ENCODE measurements at regions not wholly inside any gene's neighbourhood (a gene's known extent, or its start where the extent isn't known, plus 50 kb on each side); places are given as distances from the start of the nearest gene placed in this dataset.
A peak's percentile ranks its signal among the peaks of the same experiment; 100 is the strongest.

DNA sequence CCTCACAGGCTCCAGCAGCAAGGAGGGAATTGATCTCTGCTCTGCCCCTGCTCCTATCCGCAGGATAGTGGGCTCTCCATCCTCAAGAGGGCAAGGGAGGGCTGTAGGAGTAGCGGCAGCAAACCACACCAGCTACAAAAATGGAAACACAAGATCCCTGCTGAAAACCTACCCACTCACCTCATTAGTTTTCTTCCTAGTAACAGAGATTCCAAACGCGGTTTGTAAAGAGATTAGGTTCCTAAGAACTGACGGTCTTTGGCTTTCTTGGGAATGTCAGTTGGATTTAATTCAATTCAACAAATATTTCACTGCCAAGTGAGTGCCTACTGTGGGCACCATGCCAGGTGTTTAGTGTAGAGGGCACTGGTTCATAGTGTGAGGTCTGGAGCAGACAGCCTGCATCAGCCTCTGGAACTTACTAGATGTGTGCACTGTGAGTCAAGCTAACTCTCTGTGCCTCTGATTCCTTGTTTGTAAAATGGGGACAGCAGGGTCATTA lies 84.7 kb downstream of the MRPL46 start:
- no peak for DNase-seq (ENCODE audit: low read depth in 2 of 2)

DNA sequence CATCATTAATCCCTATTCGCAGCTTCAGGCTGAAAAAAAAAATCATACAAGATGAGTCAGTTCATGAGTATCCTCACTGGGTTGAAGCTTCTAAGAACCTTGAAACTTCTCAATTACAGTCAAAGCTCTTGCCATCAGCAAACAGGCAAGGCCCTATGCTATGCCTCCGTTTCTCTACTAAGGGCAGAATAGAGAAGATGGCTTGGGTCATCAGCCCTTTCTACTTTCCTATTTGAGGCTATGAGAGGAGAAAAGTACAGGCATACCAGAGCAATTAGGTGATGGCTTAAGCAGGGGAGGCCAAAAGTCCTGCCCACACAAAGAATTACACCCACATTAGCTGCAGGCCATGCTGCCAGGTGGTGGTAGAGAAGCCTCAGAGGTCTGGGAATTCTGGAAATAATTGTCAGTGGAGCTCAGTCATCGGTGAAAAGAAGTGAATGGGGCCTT lies 89.0 kb downstream of the MRPL46 start:
- no peak for DNase-seq (ENCODE audit: low read depth in 2 of 2)

DNA sequence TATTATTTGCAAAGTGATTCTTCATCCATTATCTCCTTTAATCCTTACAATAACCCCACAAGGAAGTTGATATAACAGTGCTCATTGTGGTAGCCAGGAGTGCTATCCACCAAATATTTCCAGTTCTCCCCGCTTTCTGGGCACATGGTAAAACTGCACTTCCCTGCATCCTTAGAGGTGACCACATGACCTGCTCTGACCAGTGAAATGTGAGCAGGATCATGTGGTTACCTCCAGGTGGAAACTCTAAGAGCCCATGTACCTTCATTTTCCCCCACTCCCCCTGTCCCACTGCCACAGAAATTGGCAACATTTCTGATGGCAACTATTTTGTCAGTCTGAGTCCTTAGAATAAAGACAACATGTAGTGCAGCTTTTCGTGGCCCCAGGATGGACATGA lies 89.7 kb downstream of the MRPL46 start:
- no peak for DNase-seq (ENCODE audit: low read depth in 2 of 2)

DNA sequence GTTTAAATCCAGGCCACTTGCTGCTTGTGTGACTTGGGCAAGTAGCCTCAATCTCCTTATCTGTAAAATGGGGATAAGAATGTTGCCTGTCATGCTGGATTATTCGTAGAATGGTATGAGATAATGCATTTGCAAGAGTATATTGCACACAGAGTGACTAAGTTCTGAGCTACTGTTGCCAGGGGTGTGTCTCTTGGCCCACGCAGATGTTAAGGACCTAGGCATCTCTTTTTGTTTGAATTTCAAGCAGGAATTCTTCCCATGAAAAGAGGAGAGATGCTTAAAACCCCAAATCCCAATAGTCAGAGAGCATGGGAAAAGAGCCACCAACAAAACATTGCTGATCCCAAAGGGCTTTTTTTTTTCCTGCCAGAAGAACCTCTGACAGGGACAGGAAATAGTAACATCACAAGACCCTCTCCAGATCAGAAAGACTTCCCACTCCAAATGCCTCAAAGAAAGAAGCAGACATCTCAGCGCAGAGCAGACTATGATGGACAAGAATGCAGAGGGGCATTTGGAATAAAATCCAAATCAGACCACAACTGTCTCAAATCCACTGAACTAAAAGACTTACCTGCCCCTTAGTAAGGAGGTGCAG lies 90.5 kb downstream of the MRPL46 start:
- DNase-seq (ENCODE audit: low read depth in 2 of 2) = no peak

DNA sequence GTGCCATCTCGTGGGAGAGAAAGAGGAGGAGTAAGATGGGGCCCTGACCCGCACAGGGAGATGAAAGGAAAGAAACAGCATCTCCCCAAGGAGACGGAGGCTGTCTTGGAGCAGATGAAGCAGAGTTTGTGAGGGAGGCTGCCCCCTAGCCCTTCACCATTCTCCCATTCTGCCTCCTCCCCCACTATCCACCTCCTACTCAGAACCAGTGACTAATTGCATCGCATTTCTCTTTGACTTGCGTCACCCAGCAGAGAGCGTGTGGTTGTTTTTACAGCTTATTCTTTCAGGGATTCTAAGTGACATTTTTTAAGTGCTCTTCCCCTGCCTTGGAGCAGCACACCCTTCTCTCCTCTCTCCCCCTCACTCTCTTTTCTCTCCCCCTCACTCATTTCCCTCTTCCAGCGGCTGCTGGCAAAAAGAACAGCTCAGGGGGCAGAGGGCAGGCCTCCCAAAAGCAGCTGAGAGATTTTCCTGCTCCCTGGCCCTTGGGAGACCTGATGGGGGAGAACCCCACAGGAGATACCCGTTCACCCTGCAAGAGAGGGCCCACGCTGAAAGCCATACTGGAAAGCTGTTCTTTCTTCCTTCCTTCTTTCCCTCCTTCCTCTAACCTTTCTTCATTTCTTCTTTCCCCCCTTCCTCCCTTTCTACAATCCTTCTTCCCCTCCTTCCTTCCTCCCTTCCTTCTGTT lies 91.8 kb downstream of the MRPL46 start:
- DNase-seq (ENCODE audit: low read depth in 2 of 2) = no peak

DNA sequence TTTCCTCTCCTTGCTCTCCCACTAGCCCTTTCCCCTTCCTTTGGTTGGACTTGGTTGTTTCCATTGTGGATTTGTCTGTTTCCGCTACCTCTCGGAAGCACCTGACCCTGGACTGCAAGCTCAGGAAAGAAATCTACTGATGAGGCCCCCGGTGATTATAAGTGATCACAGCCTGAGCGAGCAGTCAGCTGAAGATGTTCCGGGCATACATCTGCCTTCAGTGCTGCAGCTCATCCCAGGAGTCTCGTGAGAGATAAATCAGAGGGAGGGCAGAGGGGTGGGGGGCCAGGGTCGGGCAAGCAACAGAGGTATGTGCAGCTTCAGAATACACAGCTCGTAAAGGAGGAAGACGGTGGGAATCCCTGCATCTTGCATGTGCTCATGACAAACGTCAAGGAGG lies 102.1 kb downstream of the MRPL46 start:
- DNase-seq (ENCODE audit: low read depth in 2 of 2) = no peak

DNA sequence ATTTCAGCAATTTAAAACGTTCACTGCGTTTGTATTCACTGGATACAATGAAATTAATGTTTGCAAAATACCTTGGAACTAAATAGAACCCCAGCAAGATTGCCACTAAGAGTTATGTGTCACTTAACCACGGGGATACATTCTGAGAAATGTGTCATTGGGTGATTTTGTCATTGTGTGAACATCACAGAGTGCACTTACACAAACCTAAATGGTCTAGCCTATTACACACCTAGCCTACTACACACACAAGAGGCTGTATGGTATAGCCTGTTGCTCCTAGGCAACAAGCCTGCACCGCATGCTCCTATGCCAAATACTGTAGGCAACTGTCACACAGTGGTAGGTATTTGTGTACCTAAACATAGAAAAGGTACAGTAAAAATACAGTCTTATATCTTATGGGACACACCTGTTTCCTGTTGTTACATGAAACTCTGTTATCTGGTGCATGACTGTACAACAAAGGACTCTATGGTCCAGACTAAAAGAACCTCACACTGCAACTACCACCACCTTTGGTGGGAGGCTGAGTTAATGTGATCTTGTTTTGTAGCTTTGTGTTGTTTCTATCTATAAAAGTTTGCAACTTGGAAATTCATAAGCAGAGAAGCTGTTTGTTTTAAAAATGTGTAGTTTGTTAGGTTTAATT lies 92.2 kb upstream of the NTRK3 start:
- no peak for DNase-seq (ENCODE audit: low read depth in 2 of 2)

DNA sequence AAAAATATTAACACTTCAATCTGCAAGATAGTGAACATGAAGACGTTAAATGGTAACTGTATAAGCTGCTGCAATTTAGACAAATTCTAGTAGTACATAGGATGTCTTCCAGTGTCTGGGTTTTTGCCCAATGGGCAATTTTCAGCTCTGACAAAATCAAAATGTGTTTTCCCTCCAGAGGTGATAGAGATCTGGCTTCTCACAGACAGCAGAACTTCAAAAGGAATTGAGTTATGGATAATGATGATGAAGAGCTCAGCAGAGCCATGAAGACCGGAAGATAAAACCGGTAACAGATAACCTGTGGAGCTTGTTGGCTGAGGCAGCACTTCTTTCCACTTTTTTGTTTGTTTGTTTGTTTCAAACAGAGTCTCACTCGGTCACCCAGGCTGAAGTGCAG lies 89.4 kb upstream of the NTRK3 start:
- DNase-seq (ENCODE audit: low read depth in 2 of 2) = no peak

DNA sequence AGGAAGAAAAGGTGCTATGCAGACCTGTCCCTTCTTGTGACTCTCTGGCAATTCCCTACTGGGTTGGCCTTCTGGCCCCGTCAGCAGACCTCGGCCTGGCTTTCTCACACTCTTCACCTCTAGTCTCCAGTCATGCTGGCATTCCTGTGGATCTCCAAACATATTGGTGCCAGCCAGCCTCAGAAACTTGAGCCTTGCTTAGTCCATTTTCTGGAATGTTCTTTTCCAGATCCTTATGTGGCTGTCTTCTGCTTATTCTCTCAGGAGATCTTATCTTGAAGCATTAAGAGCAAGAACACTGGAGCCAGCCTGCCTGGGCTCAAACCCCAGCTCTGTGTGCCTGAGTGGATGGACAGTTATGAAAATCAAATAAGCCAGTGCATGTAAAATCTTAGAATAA lies 88.2 kb upstream of the NTRK3 start:
- DNase-seq (ENCODE audit: low read depth in 2 of 2) = no peak

DNA sequence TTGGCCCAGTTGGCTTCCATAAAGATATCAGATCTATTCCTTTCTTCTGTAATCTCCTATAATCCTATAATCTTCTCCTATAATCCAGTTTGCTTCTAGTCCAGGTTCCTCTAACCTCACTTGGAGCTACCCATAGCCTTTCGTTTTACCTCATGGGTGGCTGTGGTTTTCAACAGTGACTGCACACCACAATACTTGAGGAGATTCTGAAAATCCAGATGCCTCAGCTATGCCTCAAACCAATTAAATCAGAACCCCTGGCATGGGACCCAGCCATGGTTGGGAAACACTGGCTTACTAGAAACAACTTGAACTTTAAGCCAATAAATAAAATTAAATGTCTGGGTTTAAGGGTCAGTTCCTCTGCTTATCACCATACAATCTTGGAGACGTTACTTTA lies 86.1 kb upstream of the NTRK3 start:
- no peak for DNase-seq (ENCODE audit: low read depth in 2 of 2)

DNA sequence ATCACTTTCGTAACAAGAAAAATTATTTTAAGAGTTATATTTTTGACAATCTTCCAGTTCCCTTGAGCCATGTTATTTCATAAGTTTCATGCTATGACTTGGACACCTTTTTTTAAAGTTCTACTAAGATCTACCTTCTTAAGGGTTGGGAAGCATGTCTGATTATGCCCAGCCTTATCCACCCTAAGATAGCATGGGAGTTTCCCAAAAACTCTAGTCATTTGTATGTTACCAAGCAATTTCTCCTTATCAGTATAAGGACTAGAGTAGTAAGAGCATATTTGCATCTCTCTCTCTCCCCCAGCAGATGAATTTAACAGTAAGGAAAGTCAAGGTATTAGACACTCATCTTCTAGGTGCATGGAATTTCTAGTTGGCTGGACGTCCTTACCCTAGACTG lies 85.1 kb upstream of the NTRK3 start:
- no peak for DNase-seq (ENCODE audit: low read depth in 2 of 2)

DNA sequence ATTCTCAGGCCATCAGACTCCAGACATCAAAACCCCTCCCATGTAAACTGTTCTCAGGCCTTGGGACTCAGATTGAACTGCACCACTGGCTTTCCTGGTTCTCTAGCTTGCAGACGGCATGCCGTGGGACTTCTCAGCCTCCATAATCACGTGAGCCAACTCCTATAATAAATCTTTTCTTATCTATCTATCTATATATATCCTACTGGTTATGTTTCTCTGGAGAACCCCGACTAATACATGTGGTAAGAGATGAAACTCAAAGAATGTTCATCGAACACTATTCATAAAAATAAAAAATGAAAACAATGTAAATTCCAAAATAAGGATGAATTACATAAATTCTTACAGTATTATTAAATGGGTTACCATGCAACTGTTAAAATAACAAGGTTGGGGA lies 84.5 kb upstream of the NTRK3 start:
- no peak for DNase-seq (ENCODE audit: low read depth in 2 of 2)

DNA sequence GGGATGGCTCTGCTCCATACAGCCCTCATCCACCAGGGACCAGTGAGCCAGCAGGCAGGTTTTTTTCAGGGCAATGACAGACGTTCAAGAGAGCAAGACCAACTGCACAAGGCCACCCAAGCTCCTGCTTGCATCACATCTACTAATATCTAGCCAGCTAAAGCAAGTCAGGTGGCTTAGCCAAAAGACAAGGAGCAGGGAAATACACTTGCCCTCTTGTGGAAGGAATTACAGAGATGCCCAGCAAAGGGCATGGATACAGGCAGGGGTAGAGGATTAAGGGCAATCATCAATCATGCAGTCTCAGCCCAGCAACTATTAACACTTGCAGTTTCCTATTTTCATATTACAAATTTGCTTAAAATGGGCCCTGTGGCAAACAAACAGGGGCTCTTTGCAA lies 81.5 kb upstream of the NTRK3 start:
- no peak for DNase-seq (ENCODE audit: low read depth in 2 of 2)

DNA sequence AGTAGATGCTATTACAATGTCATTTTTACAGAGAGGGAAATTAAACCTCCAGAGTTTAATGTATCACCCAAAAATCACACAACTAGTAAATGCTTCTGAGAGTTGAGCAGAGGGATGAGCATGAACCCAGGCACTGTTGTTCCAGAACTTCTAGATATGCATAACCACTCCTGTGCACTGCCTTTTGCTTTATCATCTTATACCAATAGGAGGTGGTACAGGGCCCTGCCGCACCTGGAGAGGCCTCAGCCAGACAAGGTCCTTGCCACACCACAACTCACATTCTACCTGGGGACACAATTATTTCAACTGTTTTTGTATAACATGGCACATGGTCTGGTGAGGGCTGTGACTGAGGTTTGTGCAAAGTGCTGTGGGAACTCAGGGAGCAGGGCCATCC lies 78.5 kb upstream of the NTRK3 start:
- DNase-seq (ENCODE audit: low read depth in 2 of 2) = no peak

DNA sequence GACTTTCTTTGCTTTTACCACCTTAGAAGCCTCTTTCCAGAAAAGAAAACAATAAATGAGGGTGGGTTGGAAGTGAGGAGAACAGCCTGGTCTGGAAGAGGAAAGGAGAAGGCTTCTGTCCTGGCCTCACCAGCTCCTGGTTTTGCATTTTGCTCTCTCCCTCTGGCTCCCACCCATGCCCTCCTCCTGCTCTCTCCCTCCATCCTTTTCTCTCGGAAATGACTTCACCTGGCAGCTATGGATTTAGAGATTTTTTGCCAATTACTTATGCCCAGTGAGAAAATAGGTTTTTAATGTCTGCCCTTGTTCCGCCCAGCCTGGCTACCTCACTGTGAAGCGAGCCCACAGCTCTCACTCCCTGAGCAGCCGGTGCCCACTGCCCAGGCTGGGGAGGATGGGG lies 77.9 kb upstream of the NTRK3 start:
- DNase-seq (ENCODE audit: low read depth in 2 of 2) = no peak

DNA sequence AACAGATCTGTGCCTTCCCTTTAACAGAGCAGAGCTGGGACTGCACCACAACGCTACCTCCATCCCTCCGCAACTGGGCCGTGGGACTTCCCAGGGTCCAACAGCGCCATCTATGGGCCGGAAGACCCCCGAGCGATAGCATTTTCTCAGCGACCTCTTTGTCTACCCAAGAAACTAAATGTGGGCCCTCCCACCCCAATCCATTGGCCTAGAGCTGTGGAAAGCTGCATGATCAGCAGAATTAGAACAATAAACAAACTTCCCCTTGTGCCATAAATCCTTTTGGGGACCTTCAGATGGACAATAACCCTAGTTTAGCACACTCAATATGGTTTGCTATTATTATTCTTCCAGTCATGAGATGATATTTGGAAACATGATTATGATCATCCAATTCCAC lies 74.8 kb upstream of the NTRK3 start:
- peak; percentile 2 to 53 for DNase-seq (ENCODE audit: low read depth in 2 of 2)

DNA sequence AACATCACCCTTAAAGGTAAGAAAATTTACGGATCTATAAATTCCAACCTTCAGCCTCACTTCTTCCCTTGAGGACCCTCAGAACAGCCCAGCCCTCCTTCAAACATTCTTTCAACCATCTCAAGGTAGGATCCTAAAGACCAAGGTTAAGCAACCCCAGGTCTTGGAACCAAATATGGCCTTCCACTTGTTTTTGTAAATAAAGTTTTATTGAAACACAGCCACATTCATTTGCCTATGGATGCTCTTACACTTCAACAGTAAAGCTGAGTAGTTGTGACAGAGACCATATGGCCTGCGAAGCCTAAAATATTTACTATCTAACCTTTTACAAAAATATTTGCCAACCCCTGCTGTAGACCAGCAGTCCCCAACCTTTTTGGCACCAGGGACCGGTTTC lies 70.4 kb upstream of the NTRK3 start:
- DNase-seq (ENCODE audit: low read depth in 2 of 2) = no peak

DNA sequence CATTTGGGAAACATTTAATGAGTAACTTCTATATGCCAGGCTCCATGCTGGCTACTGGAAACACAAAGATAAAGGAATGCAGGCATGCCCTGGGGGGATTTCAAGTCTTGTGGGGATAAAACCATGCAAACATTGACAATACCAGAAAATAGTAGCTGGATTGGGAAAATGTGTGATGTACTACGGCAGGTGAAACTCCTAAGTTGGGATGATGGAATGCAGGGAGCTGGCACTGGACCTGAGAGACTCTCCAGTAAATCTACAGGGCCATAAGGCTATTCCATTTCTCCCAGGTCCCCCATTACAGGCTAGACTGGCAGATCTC lies 68.2 kb upstream of the NTRK3 start:
- DNase-seq (ENCODE audit: low read depth in 2 of 2) = no peak

DNA sequence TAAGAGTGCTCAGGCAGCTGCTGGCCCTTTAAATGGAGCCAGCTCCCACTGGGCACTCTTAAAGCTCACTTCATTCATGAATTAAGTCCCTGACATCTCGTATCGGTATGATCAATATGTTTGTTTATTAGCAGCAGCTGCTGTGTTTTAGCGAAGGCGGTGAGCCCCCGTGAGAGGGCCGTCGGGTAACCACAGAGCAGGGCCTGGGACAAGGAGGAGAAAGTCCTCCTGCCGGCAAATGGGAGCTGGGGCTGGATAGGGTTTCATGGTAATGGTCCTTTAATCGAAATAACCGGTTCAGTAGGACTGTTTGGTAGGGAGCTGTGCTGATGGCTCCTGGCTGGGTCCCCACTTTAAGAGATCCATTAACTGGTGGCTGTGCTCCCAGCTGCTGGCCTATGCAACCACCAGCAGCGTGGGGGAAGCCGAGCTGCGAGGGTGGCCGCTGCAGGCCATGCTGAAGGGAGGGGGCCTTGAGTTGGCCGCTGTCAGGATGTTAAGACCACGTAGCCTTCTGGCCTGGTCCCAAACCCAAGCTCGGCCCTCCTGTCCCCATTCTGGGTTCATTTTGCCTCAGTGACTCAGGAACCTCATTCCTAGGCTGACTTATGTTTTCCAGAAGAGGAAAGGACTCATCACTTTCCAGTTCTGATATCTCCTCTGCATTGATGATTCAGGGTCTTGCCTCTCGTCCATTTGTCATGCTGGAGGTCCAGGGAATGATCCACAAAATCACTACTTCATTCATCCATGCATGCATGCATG lies 67.6 kb upstream of the NTRK3 start:
- no peak for DNase-seq (ENCODE audit: low read depth in 2 of 2)

DNA sequence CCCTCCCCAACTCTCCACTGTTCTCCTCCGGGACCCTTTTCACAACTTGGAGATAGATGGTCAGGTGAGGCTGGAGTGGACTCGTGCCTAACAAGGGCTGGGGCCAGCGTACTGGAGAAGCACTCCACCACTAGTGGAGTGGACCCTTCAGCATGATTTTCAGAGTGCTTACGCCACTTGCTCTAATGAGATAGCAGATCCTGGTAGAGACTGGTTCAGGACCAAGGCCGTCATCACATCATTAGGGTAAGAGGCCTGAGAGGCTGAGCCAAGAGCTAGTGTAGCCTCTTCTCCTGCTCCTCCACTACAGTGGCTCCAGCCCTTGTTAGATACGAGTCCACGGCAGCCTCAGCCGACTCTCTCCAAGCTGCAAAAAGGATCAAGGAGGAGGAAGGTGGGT lies 66.9 kb upstream of the NTRK3 start:
- no peak for DNase-seq (ENCODE audit: low read depth in 2 of 2)

DNA sequence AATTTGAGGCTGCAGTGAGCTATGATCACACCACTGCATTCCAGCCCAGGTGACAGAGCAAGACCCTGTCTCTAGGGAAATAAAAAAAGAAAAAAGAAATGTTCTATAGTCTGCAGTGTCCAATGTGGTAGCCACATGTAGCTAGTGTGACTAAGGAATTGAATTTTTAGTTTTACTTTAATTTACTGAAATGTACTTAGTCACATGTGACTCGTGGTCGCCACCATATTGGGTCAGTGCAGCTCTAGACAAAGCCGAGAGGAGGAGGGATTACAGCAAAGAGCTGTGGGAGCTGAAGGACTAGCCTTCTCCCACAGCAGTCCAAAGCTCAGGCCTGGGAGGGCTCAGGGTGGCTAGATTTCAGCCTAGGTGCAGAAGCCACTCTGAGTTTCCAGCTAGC lies 65.9 kb upstream of the NTRK3 start:
- no peak for DNase-seq (ENCODE audit: low read depth in 2 of 2)

DNA sequence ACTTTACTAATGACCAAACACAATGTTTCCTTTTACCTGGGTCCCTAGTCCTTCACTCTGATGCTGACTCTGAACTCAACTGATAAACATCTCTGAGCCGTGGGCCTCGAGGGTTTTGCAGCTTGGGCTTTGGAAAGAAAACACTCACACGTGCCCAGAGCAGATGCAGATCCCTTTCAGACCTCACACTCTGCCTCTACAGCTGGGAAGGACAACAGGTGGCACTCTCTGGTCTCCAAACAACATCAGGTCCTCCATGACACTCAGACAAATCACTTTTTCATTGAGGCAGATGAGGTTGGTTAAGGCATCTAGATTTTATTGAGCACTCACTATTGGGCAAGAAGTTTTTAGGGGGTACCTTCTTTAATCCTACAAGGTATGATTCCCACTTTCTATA lies 64.7 kb upstream of the NTRK3 start:
- DNase-seq (ENCODE audit: low read depth in 2 of 2) = no peak

DNA sequence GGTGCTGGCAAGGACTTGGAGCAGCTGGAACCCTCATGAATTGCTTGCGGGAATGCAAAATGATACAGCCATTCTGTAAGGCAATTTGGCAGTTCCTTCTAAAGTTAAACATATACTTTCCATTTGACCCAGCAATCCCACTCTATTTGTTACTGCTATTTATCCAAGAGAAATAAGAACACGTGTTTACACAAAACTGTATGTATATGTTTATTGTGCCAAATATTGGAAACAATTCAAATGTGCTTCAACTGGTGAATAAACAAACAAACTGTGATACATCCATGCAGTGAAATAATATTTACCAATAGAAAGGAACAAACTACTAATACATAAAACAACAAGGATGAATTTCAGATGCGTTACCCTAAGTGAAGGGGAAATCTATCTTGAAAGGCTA lies 60.0 kb upstream of the NTRK3 start:
- no peak for DNase-seq (ENCODE audit: low read depth in 2 of 2)

All from stimulated activated CD4-positive, alpha-beta T cell treated with anti-CD3 and anti-CD28 coated beads, Interleukin-12 subunit alpha, Interleukin-12 subunit beta, amount 100 ng/mL, for 24 hours (primary cell).